H1 (cell line): ENCODE measurements at regions not wholly inside any gene's neighbourhood (a gene's known extent, or its start where the extent isn't known, plus 50 kb on each side); places are given as distances from the start of the nearest gene placed in this dataset.

Experiments
- BRCA1 ChIP-seq: IDR thresholded peaks from 2 replicates; pipeline ENCODE4 v1.6.1; 2012; ENCODE audit warnings: low read depth, low read length, improper control_type of control experiment
- CEBPB ChIP-seq: IDR thresholded peaks from 2 replicates; pipeline ENCODE4 v1.6.1; 2012; ENCODE audit warnings: low read depth, low read length
- EP300 ChIP-seq, 2 experiments: IDR thresholded peaks; 1 replicate in 1 of 2; 2 replicates in 1 of 2; pipeline ENCODE4 v1.6.1; 2011 to 2012; ENCODE audit warnings: low read depth in 2 of 2, low read length in 2 of 2, mild to moderate bottlenecking in 2 of 2, borderline replicate concordance in 1 of 2, inconsistent platforms in 1 of 2, moderate library complexity in 1 of 2

- TF ChIP-seq BRCA1 (no peak), CEBPB (no peak), EP300 (IDR thresholded peaks at IDR 0.05; ENCODE audit: borderline replicate concordance in 1 of 2, low read depth in 2 of 2, low read length in 2 of 2) (no peak)
Observed at GRCh38 chr13:108060111-108060510, 155.2 kb downstream of the LIG4 start.
